ENCODE measurements at regions not wholly inside any gene's neighbourhood (a gene's known extent, or its start where the extent isn't known, plus 50 kb on each side); places are given as distances from the start of the nearest gene placed in this dataset.

GRCh38 chr13:71087006-71087405 is 780.0 kb downstream of the DACH1 start:
- no peaks in the 10 kb centered on the region for H3K4me1 ChIP-seq (ENCODE audit: insufficient read depth, poor library complexity, severe bottlenecking)
- ATAC-seq (ENCODE audit: low read depth) (no peak), DNase-seq (ENCODE audit: low spot score) (no peak)
- H3K27me3 ChIP-seq (ENCODE audit: insufficient read depth, poor library complexity, severe bottlenecking) = no peaks in the 10 kb centered on the region
- no peak overlapping the region for H3K27ac ChIP-seq (ENCODE audit: poor library complexity, severe bottlenecking)
- H3K4me3 ChIP-seq (ENCODE audit: severe bottlenecking) = no peak overlapping the region
- TF ChIP-seq CTCF (IDR thresholded peaks at IDR 0.05; ENCODE audit: poor library complexity, severe bottlenecking) = no peak
- H3K9me3 ChIP-seq (ENCODE audit: severe bottlenecking) = no peaks in the 10 kb centered on the region
- H3K36me3 ChIP-seq (ENCODE audit: low read depth) = no peaks in the 10 kb centered on the region

GRCh38 chr13:71082631-71083030 is 784.4 kb downstream of the DACH1 start:
- Histone ChIP-seq H3K27ac (ENCODE audit: poor library complexity, severe bottlenecking) (no peak overlapping the region), H3K27me3 (ENCODE audit: insufficient read depth, poor library complexity, severe bottlenecking) (peaks cover 2% of the 10 kb centered on the region), H3K36me3 (ENCODE audit: low read depth) (no peaks in the 10 kb centered on the region), H3K4me1 (ENCODE audit: insufficient read depth, poor library complexity, severe bottlenecking) (no peaks in the 10 kb centered on the region), H3K9me3 (ENCODE audit: severe bottlenecking) (no peaks in the 10 kb centered on the region), H3K4me3 (ENCODE audit: severe bottlenecking) (no peak overlapping the region)
- no peak for ATAC-seq (ENCODE audit: low read depth)
- no peak for DNase-seq (ENCODE audit: low spot score)
- TF ChIP-seq CTCF (IDR thresholded peaks at IDR 0.05; ENCODE audit: poor library complexity, severe bottlenecking) = no peak

GRCh38 chr13:71079638-71080037 is 787.4 kb downstream of the DACH1 start:
- no peaks in the 10 kb centered on the region for H3K9me3 ChIP-seq (ENCODE audit: severe bottlenecking)
- H3K27me3 ChIP-seq (ENCODE audit: insufficient read depth, poor library complexity, severe bottlenecking) = peaks cover 8% of the 10 kb centered on the region
- no peak overlapping the region for H3K27ac ChIP-seq (ENCODE audit: poor library complexity, severe bottlenecking)
- H3K4me1 ChIP-seq (ENCODE audit: insufficient read depth, poor library complexity, severe bottlenecking) = no peaks in the 10 kb centered on the region
- no peaks in the 10 kb centered on the region for H3K36me3 ChIP-seq (ENCODE audit: low read depth)
- no peak overlapping the region for H3K4me3 ChIP-seq (ENCODE audit: severe bottlenecking)
- no peak for TF ChIP-seq CTCF (IDR thresholded peaks at IDR 0.05; ENCODE audit: poor library complexity, severe bottlenecking)
- ATAC-seq (ENCODE audit: low read depth) (no peak), DNase-seq (ENCODE audit: low spot score) (no peak)

GRCh38 chr13:71068041-71068440 is 799.0 kb downstream of the DACH1 start:
- ATAC-seq (ENCODE audit: low read depth) = no peak
- DNase-seq (ENCODE audit: low spot score) = no peak
- no peaks in the 10 kb centered on the region for H3K27me3 ChIP-seq (ENCODE audit: insufficient read depth, poor library complexity, severe bottlenecking)
- no peaks in the 10 kb centered on the region for H3K4me1 ChIP-seq (ENCODE audit: insufficient read depth, poor library complexity, severe bottlenecking)
- H3K9me3 ChIP-seq (ENCODE audit: severe bottlenecking) = no peaks in the 10 kb centered on the region
- no peak overlapping the region for H3K27ac ChIP-seq (ENCODE audit: poor library complexity, severe bottlenecking)
- H3K4me3 ChIP-seq (ENCODE audit: severe bottlenecking) = no peak overlapping the region
- no peak for TF ChIP-seq CTCF (IDR thresholded peaks at IDR 0.05; ENCODE audit: poor library complexity, severe bottlenecking)
- H3K36me3 ChIP-seq (ENCODE audit: low read depth) = no peaks in the 10 kb centered on the region

- TF ChIP-seq CTCF (IDR thresholded peaks at IDR 0.05; ENCODE audit: poor library complexity, severe bottlenecking) = no peak
- Histone ChIP-seq H3K27ac (ENCODE audit: poor library complexity, severe bottlenecking) (no peak overlapping the region), H3K27me3 (ENCODE audit: insufficient read depth, poor library complexity, severe bottlenecking) (no peaks in the 10 kb centered on the region), H3K36me3 (ENCODE audit: low read depth) (no peaks in the 10 kb centered on the region), H3K4me3 (ENCODE audit: severe bottlenecking) (no peak overlapping the region), H3K4me1 (ENCODE audit: insufficient read depth, poor library complexity, severe bottlenecking) (no peaks in the 10 kb centered on the region), H3K9me3 (ENCODE audit: severe bottlenecking) (no peaks in the 10 kb centered on the region)
- no peak for ATAC-seq (ENCODE audit: low read depth)
- no peak for DNase-seq (ENCODE audit: low spot score)
Observed at GRCh38 chr13:71067165-71067815, 799.7 kb downstream of the DACH1 start.
